Activated CD4-positive, CD25-positive, alpha-beta regulatory T cell treated with anti-CD3 and anti-CD28 coated beads, Interleukin-2, amount 50 U/mL, for 16 hours (primary cell): ENCODE measurements at regions not wholly inside any gene's neighbourhood (a gene's known extent, or its start where the extent isn't known, plus 50 kb on each side); places are given as distances from the start of the nearest gene placed in this dataset.

Experiments
- DNase-seq: peaks from one replicate; pipeline ENCODE4 v3.0.0-alpha.2; 2020; ENCODE audit warnings: low read depth, low spot score

- DNase-seq: no peak
Measured at GRCh38 chr12:94027561-94027960, 120.8 kb upstream of the PLXNC1 start.

GRCh38 chr12:94031763-94032162 is 116.6 kb upstream of the PLXNC1 start:
- no peak for DNase-seq

GRCh38 chr12:94032368-94032767 is 116.0 kb upstream of the PLXNC1 start:
- DNase-seq: no peak

- no peak for DNase-seq
Measured at GRCh38 chr12:94033101-94033500, 115.3 kb upstream of the PLXNC1 start.

- no peak for DNase-seq
Measured at GRCh38 chr12:94033784-94034183, 114.6 kb upstream of the PLXNC1 start.

GRCh38 chr12:94037444-94037843 is 110.9 kb upstream of the PLXNC1 start:
- no peak for DNase-seq

GRCh38 chr12:94038605-94039004 is 109.8 kb upstream of the PLXNC1 start:
- no peak for DNase-seq

GRCh38 chr12:94039199-94039840 is 109.1 kb upstream of the PLXNC1 start:
- no peak for DNase-seq

GRCh38 chr12:94039914-94040313 is 108.5 kb upstream of the PLXNC1 start:
- DNase-seq: no peak

- DNase-seq: no peak
Measured at GRCh38 chr12:94041850-94042249, 106.5 kb upstream of the PLXNC1 start.

- no peak for DNase-seq
Measured at GRCh38 chr12:94042321-94042720, 106.1 kb upstream of the PLXNC1 start.

- no peak for DNase-seq
Measured at GRCh38 chr12:94046626-94047410, 101.6 kb upstream of the PLXNC1 start.

GRCh38 chr12:94047781-94048567 is 100.4 kb upstream of the PLXNC1 start:
- DNase-seq: no peak

GRCh38 chr12:94048757-94049156 is 99.6 kb upstream of the PLXNC1 start:
- DNase-seq: no peak

- no peak for DNase-seq
Measured at GRCh38 chr12:94049718-94050117, 98.7 kb upstream of the PLXNC1 start.

GRCh38 chr12:94053676-94054075 is 94.7 kb upstream of the PLXNC1 start:
- no peak for DNase-seq

GRCh38 chr12:94055528-94055927 is 92.8 kb upstream of the PLXNC1 start:
- DNase-seq: no peak

- no peak for DNase-seq
Measured at GRCh38 chr12:94056419-94057158, 91.8 kb upstream of the PLXNC1 start.

- DNase-seq: no peak
Measured at GRCh38 chr12:94057262-94058151, 90.9 kb upstream of the PLXNC1 start.
